Mesothelial cell of epicardium (in vitro differentiated cells): ENCODE measurements at regions not wholly inside any gene's neighbourhood (a gene's known extent, or its start where the extent isn't known, plus 50 kb on each side); places are given as distances from the start of the nearest gene placed in this dataset.

Experiments
- DNase-seq, 2 experiments: peaks; one replicate each; pipeline ENCODE4 v3.0.0; 2021; ENCODE audit warnings: low spot score in 2 of 2; ENCODE audit not compliant: unreplicated experiment in 2 of 2
- H3K27ac Mint-ChIP-seq: 2 replicates; pipeline ENCODE4 v1.8.0; 2021; ENCODE audit warnings: mixed read lengths
- H3K27me3 Mint-ChIP-seq: 2 replicates; pipeline ENCODE4 v1.8.0; 2021; ENCODE audit warnings: low read depth, mixed read lengths
- H3K36me3 Mint-ChIP-seq: 2 replicates; pipeline ENCODE4 v1.8.0; 2021; ENCODE audit warnings: mixed read lengths
- H3K4me1 Mint-ChIP-seq: 2 replicates; pipeline ENCODE4 v1.8.0; 2021; ENCODE audit warnings: mixed read lengths
- H3K4me3 Mint-ChIP-seq: 2 replicates; pipeline ENCODE4 v1.8.0; 2021; ENCODE audit warnings: mild to moderate bottlenecking, moderate library complexity, mixed read lengths
- H3K9me3 Mint-ChIP-seq: 2 replicates; pipeline ENCODE4 v1.8.0; 2021; ENCODE audit warnings: mixed read lengths
- TF ChIP-seq, protein P1 (sequence below): fragments of 200-600 bp; sonication (generic); IDR thresholded peaks from one replicate; pipeline ENCODE4 v1.5.0; 2021; ENCODE audit warnings: antibody characterized with exemption; ENCODE audit not compliant: unreplicated experiment

DNA sequence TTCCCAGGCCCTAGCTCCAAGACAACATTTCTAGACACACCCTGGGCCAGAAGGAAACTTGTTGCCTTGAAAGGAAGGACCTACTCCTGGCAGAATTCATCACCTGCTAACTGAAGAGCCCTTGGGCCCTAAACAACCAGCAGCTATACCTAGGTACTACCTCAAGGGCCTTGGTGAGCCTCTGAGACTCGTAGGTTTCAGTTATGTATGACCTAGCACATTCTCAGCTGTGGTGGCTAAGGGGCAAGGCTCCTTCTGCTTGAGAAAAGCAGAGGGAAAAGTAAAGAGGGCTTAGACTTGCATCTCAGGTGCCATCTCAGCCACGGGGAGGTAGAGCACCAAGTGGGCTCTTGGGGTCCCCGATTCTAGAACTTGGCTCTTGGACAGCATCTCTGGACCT, 132.3 kb upstream of the NHSL1 start:
- peaks cover 26% of the 10 kb centered on the region for H3K9me3 Mint-ChIP-seq
- H3K27ac Mint-ChIP-seq = no peak overlapping the region
- TF ChIP-seq, protein P1, sequence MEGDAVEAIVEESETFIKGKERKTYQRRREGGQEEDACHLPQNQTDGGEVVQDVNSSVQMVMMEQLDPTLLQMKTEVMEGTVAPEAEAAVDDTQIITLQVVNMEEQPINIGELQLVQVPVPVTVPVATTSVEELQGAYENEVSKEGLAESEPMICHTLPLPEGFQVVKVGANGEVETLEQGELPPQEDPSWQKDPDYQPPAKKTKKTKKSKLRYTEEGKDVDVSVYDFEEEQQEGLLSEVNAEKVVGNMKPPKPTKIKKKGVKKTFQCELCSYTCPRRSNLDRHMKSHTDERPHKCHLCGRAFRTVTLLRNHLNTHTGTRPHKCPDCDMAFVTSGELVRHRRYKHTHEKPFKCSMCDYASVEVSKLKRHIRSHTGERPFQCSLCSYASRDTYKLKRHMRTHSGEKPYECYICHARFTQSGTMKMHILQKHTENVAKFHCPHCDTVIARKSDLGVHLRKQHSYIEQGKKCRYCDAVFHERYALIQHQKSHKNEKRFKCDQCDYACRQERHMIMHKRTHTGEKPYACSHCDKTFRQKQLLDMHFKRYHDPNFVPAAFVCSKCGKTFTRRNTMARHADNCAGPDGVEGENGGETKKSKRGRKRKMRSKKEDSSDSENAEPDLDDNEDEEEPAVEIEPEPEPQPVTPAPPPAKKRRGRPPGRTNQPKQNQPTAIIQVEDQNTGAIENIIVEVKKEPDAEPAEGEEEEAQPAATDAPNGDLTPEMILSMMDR = no peak
- H3K36me3 Mint-ChIP-seq = peaks cover 4% of the 10 kb centered on the region
- H3K4me1 Mint-ChIP-seq = no peaks in the 10 kb centered on the region
- H3K27me3 Mint-ChIP-seq = no peaks in the 10 kb centered on the region
- H3K4me3 Mint-ChIP-seq = no peak overlapping the region
- no peak for DNase-seq

DNA sequence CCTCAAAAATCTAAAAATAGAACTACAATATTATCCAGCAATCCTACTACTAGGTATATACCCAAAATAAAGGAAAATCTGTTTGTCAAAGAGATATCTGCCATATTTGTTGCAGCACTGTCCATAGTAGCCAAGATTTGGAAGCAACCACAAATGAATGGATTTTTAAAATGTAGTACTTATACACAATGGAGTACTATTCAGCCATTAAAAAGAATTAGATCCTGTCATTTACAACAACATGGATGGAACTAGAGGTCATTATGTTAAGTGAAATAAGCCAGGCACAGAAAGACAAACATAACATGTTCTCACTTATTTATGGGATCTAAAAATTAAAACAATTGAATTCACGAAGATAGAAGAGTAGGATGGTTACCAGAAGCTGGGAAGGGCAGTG, 135.7 kb upstream of the CCDC28A start:
- Mint-ChIP-seq H3K36me3 (peaks cover 6% of the 10 kb centered on the region), H3K9me3 (peaks cover 22% of the 10 kb centered on the region), H3K27ac (no peak overlapping the region), H3K4me3 (no peak overlapping the region), H3K4me1 (no peaks in the 10 kb centered on the region), H3K27me3 (no peaks in the 10 kb centered on the region)
- TF ChIP-seq, protein P1 = no peak
- DNase-seq = no peak

DNA sequence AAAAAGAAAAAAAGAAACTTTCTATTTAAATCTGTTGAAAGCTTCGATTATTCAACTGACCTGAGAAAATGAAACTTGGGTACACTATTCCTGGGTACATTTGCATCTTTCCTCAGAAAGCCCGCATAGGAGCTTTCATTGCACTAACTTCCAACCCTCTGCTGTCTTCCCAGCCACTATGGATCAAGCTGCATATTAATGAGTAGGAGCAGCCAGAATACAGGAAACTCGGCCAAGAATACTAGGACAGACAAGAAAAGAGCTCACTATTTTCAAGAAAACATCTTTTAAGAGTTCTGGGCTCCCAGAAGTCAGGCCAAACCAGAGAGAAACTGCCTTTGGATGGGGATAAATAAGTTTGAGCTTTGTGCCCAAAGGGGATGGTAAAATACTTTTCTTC, 135.0 kb upstream of the CCDC28A start:
- H3K4me3 Mint-ChIP-seq = no peak overlapping the region
- no peaks in the 10 kb centered on the region for H3K27me3 Mint-ChIP-seq
- H3K9me3 Mint-ChIP-seq = peaks cover 17% of the 10 kb centered on the region
- no peaks in the 10 kb centered on the region for H3K4me1 Mint-ChIP-seq
- TF ChIP-seq, protein P1 = no peak
- H3K36me3 Mint-ChIP-seq = peaks cover 6% of the 10 kb centered on the region
- H3K27ac Mint-ChIP-seq = no peak overlapping the region
- DNase-seq = no peak

DNA sequence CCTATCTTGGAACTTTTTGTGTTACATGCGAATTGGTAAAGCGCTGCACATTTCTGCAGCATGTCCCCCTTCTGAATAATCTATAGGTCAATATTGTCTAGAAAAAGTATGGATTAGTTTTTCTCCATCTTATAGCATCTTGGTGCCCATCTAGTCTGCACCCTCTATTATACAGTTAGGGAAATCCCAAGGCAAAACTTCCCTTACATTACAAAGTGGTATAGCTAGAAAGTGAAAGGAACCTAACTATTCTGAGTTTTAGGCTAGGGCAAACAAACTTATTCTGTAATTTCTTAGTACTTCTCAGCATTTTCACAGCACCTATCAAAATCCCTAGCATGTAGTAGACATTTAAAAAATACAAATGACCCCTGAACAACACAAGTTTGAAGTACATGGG, 133.5 kb upstream of the CCDC28A start:
- Mint-ChIP-seq H3K27me3 (no peaks in the 10 kb centered on the region), H3K27ac (no peak overlapping the region), H3K36me3 (peaks cover 2% of the 10 kb centered on the region), H3K4me1 (no peaks in the 10 kb centered on the region), H3K9me3 (peaks cover 5% of the 10 kb centered on the region), H3K4me3 (no peak overlapping the region)
- TF ChIP-seq, protein P1 = no peak
- no peak for DNase-seq

DNA sequence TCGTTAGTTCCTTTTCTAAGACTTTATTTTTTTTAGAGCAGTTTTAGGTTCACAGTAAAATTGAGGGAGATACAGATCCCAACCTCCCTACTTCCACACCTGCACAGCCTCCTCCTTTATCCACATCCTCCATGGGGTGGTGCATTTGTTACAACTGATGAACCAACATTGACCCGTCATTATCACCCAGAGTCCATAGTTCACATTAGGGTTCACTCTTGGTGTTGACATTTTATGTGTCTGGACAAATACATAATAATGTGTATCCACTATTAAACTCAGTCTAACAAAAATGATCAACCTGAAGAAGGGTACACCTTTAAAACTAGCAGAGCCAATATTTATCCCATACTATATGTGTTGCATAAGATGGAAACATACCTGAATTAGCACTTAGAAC, 130.4 kb upstream of the CCDC28A start:
- H3K36me3 Mint-ChIP-seq = no peaks in the 10 kb centered on the region
- H3K4me1 Mint-ChIP-seq = peaks cover 5% of the 10 kb centered on the region
- no peak overlapping the region for H3K27ac Mint-ChIP-seq
- no peaks in the 10 kb centered on the region for H3K9me3 Mint-ChIP-seq
- TF ChIP-seq, protein P1 = no peak
- DNase-seq = no peak
- H3K4me3 Mint-ChIP-seq = no peak overlapping the region
- H3K27me3 Mint-ChIP-seq = no peaks in the 10 kb centered on the region

DNA sequence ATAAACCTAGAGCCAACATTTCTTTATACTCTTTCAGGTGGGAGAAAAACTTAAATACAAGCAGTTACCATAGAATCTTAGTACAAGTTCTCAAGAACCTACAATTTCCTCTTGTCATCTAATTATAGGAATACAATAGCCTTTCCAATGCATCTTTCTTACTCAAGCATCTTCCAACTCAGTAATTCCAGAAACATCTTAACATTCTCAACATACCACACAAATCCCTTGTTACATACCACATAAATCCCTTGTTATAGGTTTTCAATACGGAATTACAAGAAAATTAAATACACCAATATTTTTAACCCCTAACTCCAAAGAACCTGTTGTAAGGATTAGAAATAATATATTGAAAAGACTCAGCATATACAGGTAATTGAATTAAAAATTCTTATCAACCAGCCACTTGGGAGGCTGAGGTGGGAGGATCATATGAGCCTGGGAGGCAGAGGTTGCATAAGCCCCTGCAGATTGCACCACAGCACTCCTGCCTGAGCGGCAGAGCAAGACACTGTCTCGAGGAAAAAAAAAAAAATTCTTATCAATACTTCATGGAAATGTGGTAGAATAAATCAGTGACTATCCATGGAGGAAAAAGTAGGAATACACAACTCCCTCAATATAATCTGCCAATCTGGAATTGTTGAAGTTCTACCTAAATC, 127.5 kb upstream of the CCDC28A start:
- no peak for DNase-seq
- Mint-ChIP-seq H3K9me3 (no peaks in the 10 kb centered on the region), H3K4me1 (peaks cover 5% of the 10 kb centered on the region), H3K36me3 (no peaks in the 10 kb centered on the region), H3K27ac (no peak overlapping the region), H3K4me3 (no peak overlapping the region), H3K27me3 (no peaks in the 10 kb centered on the region)
- TF ChIP-seq, protein P1 = no peak
